H1 (cell line): ENCODE measurements at regions not wholly inside any gene's neighbourhood (a gene's known extent, or its start where the extent isn't known, plus 50 kb on each side); places are given as distances from the start of the nearest gene placed in this dataset.

Experiments used
- CTCF ChIA-PET: fragments of 300-600 bp; sonication (Branson Sonifier 250); formaldehyde crosslinking; loops from one replicate; lab custom pipeline; 2021; ENCODE audit not compliant: partially characterized antibody; lab: Charles Lee
- POLR2A ChIA-PET: fragments of 300-600 bp; sonication (Branson Sonifier 250); formaldehyde crosslinking; loops from one replicate; lab custom pipeline; 2021; ENCODE audit warnings: inconsistent platforms; ENCODE audit not compliant: partially characterized antibody; lab: Charles Lee
- DNase-seq, 2 experiments: peaks; one replicate each; pipeline versions ENCODE4 v3.0.0 to v3.0.0-alpha.2; 2010 to 2022; ENCODE audit warnings: low spot score in 2 of 2, low read depth in 1 of 2, mixed read lengths in 1 of 2
- FAIRE-seq: peaks from 2 replicates; lab custom pipeline; 2011; peaks lifted over from hg19 to GRCh38; lab: Jason Lieb, UNC
- H2AFZ ChIP-seq: 2 replicates; pipeline ENCODE4 v1.8.1; 2012; ENCODE audit warnings: low read length, inconsistent platforms
- H2AK5ac ChIP-seq: 2 replicates; pipeline ENCODE4 v1.6.1; 2013; ENCODE audit warnings: low read depth, low read length
- H2BK120ac ChIP-seq: replicated peaks from 2 replicates; pipeline ENCODE3; 2013; ENCODE audit warnings: low read depth, low read length, inconsistent platforms
- H2BK12ac ChIP-seq: 2 replicates; pipeline ENCODE4 v1.6.1; 2013; ENCODE audit warnings: low read depth, low read length
- H2BK15ac ChIP-seq: 2 replicates; pipeline ENCODE4 v1.6.1; 2013; ENCODE audit warnings: low read length
- H2BK20ac ChIP-seq: 2 replicates; pipeline ENCODE4 v1.6.1; 2013; ENCODE audit warnings: low read length
- H2BK5ac ChIP-seq: 2 replicates; pipeline ENCODE4 v1.6.1; 2013; ENCODE audit warnings: low read depth, low read length
- H3K14ac ChIP-seq: 2 replicates; pipeline ENCODE4 v1.6.1; 2013; ENCODE audit warnings: inconsistent platforms; ENCODE audit not compliant: insufficient read length
- H3K18ac ChIP-seq: 2 replicates; pipeline ENCODE4 v1.6.1; 2013; ENCODE audit warnings: low read length; ENCODE audit errors: extremely low read depth
- H3K23ac ChIP-seq: 2 replicates; pipeline ENCODE4 v1.6.1; 2013; ENCODE audit warnings: inconsistent platforms; ENCODE audit not compliant: insufficient read length
- H3K23me2 ChIP-seq: 2 replicates; pipeline ENCODE4 v1.6.1; 2013; ENCODE audit warnings: low read depth, low read length
- H3K27ac ChIP-seq: 2 replicates; pipeline ENCODE4 v1.6.1; 2011; ENCODE audit warnings: low read depth, low read length, inconsistent platforms
- H3K27me3 ChIP-seq, 4 experiments: replicated peaks in 1 of 4; 1 replicate in 1 of 4; 2 replicates in 3 of 4; pipeline versions ENCODE4 v1.6.1 to v1.8.1; 2011 to 2013; ENCODE audit warnings: low read length in 3 of 4, mild to moderate bottlenecking in 3 of 4, inconsistent platforms in 2 of 4, mixed read lengths in 2 of 4, moderate library complexity in 1 of 4; ENCODE audit not compliant: control insufficient read depth in 3 of 4, insufficient read depth in 3 of 4; ENCODE audit errors: extremely low read depth in 1 of 4
- H3K36me3 ChIP-seq, 4 experiments: 2 replicates each; pipeline versions ENCODE4 v1.6.1 to v1.8.1; 2011 to 2013; ENCODE audit warnings: mild to moderate bottlenecking in 4 of 4, low read length in 3 of 4, moderate library complexity in 2 of 4, control low read depth in 1 of 4, inconsistent platforms in 1 of 4; ENCODE audit not compliant: insufficient read depth in 4 of 4, control insufficient read depth in 2 of 4
- H3K4ac ChIP-seq: replicated peaks from 2 replicates; pipeline ENCODE3; 2013; ENCODE audit warnings: low read length, low read depth, mixed read lengths, inconsistent platforms; ENCODE audit not compliant: insufficient read length
- H3K4me1 ChIP-seq, 4 experiments: replicated peaks in 1 of 4; 1 replicate in 1 of 4; 2 replicates in 3 of 4; pipeline versions ENCODE4 v1.6.1 to v1.8.1; 2011 to 2013; ENCODE audit warnings: low read length in 3 of 4, inconsistent platforms in 2 of 4, mixed read lengths in 1 of 4; ENCODE audit not compliant: insufficient read depth in 4 of 4, control insufficient read depth in 3 of 4
- H3K4me2 ChIP-seq, 2 experiments: 2 replicates each; pipeline versions ENCODE4 v1.6.1 to v1.8.1; 2011 to 2013; ENCODE audit warnings: low read depth in 2 of 2, low read length in 2 of 2, control low read depth in 1 of 2, inconsistent platforms in 1 of 2, mild to moderate bottlenecking in 1 of 2; ENCODE audit not compliant: insufficient read depth in 1 of 2
- H3K4me3 ChIP-seq, 4 experiments: fragments of 200-600, 300-600 bp in 1 of 4; sonication (generic), shearing (Covaris generic), sonication (Bioruptor Twin) in 1 of 4; 2 replicates each; pipeline versions ENCODE4 v1.5.1 to v1.8.1; 2011 to 2016; ENCODE audit warnings: low read length in 4 of 4, low read depth in 3 of 4, control low read depth in 2 of 4, inconsistent platforms in 2 of 4, mild to moderate bottlenecking in 2 of 4, mixed read lengths in 1 of 4, moderate library complexity in 1 of 4; ENCODE audit not compliant: insufficient read depth in 2 of 4; ENCODE audit errors: extremely low read depth in 1 of 4
- H3K56ac ChIP-seq: replicated peaks from 2 replicates; pipeline ENCODE3; 2013; ENCODE audit warnings: low read depth, mild to moderate bottlenecking, mixed read lengths, low read length, inconsistent platforms; ENCODE audit not compliant: insufficient read length
- H3K79me1 ChIP-seq: 2 replicates; pipeline ENCODE4 v1.6.1; 2013; ENCODE audit warnings: low read depth, low read length, control low read depth
- H3K79me2 ChIP-seq, 2 experiments: 2 replicates each; pipeline versions ENCODE4 v1.6.1 to v1.8.1; 2012 to 2013; ENCODE audit warnings: low read length in 2 of 2, mild to moderate bottlenecking in 2 of 2, inconsistent platforms in 1 of 2; ENCODE audit not compliant: insufficient read depth in 2 of 2, control insufficient read depth in 1 of 2
- H3K9ac ChIP-seq, 4 experiments: replicated peaks in 1 of 4; 1 replicate in 1 of 4; 2 replicates in 3 of 4; pipeline versions ENCODE4 v1.6.1 to v1.8.1; 2011 to 2013; ENCODE audit warnings: low read depth in 3 of 4, low read length in 3 of 4, control low read depth in 2 of 4, mild to moderate bottlenecking in 2 of 4, moderate library complexity in 2 of 4, inconsistent platforms in 1 of 4; ENCODE audit errors: extremely low read depth in 1 of 4
- H3K9me3 ChIP-seq, 2 experiments: 2 replicates each; pipeline versions ENCODE4 v1.6.1 to v1.8.1; 2012 to 2013; ENCODE audit warnings: mild to moderate bottlenecking in 2 of 2, moderate library complexity in 2 of 2, control low read depth in 1 of 2, inconsistent platforms in 1 of 2, low read depth in 1 of 2, low read length in 1 of 2, mixed read lengths in 1 of 2; ENCODE audit not compliant: insufficient read depth in 2 of 2
- H4K20me1 ChIP-seq, 2 experiments: replicated peaks in 1 of 2; 2 replicates each; pipeline versions ENCODE3 to v1.8.1; 2011 to 2013; ENCODE audit warnings: inconsistent platforms in 2 of 2, low read length in 2 of 2, mild to moderate bottlenecking in 1 of 2; ENCODE audit not compliant: insufficient read depth in 2 of 2, control insufficient read depth in 1 of 2
- H4K5ac ChIP-seq: 2 replicates; pipeline ENCODE4 v1.6.1; 2013; ENCODE audit warnings: low read length, low read depth, mixed read lengths, inconsistent platforms; ENCODE audit not compliant: insufficient read length
- H4K8ac ChIP-seq: 2 replicates; pipeline ENCODE4 v1.8.0; 2013; ENCODE audit warnings: mild to moderate bottlenecking, moderate library complexity, low read length, inconsistent platforms; ENCODE audit not compliant: insufficient read depth; ENCODE audit errors: extremely low read depth
- H4K91ac ChIP-seq: replicated peaks from 2 replicates; pipeline ENCODE3; 2013; ENCODE audit warnings: low read length, mixed read lengths, inconsistent platforms; ENCODE audit not compliant: insufficient read length
- CHD1 ChIP-seq: IDR thresholded peaks from 2 replicates; pipeline ENCODE4 v1.6.1; 2012; ENCODE audit warnings: low read depth, low read length, improper control_type of control experiment
- CTBP2 ChIP-seq: IDR thresholded peaks from 2 replicates; pipeline ENCODE4 v1.7.0; 2011; ENCODE audit warnings: borderline replicate concordance, mild to moderate bottlenecking, moderate library complexity, mixed read lengths, low read length; ENCODE audit not compliant: insufficient read depth, insufficient read length
- EGR1 ChIP-seq: IDR thresholded peaks from 2 replicates; pipeline ENCODE4 v1.6.1; 2011; ENCODE audit warnings: low read depth, low read length, borderline replicate concordance
- EP300 ChIP-seq, 2 experiments: IDR thresholded peaks; 1 replicate in 1 of 2; 2 replicates in 1 of 2; pipeline ENCODE4 v1.6.1; 2011 to 2012; ENCODE audit warnings: low read depth in 2 of 2, low read length in 2 of 2, mild to moderate bottlenecking in 2 of 2, borderline replicate concordance in 1 of 2, inconsistent platforms in 1 of 2, moderate library complexity in 1 of 2
- SAP30 ChIP-seq: fragments of 300-600 bp; sonication (generic); IDR thresholded peaks from 2 replicates; pipeline ENCODE4 v1.7.1; 2012; ENCODE audit warnings: low read length, moderate library complexity, mild to moderate bottlenecking, inconsistent platforms; ENCODE audit not compliant: insufficient read depth, insufficient replicate concordance
- SP1 ChIP-seq: IDR thresholded peaks from 2 replicates; pipeline ENCODE4 v1.6.1; 2011; ENCODE audit warnings: low read depth, low read length
- whole genome bisulfite sequencing, 2 experiments: shearing (Covaris generic) in 1 of 2; methylation state at CpG; one replicate each; pipeline versions ENCODE4 v1.1.6 to v1.1.7; 2013 to 2015; ENCODE audit warnings: low lambda C conversion rate in 2 of 2, mixed read lengths in 2 of 2, inconsistent platforms in 1 of 2, low coverage in 1 of 2, missing lambda C conversion rate in 1 of 2; ENCODE audit not compliant: insufficient replicate concordance in 2 of 2, insufficient coverage in 1 of 2, insufficient read length in 1 of 2; ENCODE audit errors: extremely low coverage in 1 of 2, missing lambda C conversion rate in 1 of 2; 5-methylcytosine and 5-hydroxymethylcytosine counted together
- TF ChIP-seq, protein P1 (sequence below): IDR thresholded peaks from 2 replicates; pipeline ENCODE4 v1.6.1; 2012; ENCODE audit warnings: inconsistent platforms

DNA sequence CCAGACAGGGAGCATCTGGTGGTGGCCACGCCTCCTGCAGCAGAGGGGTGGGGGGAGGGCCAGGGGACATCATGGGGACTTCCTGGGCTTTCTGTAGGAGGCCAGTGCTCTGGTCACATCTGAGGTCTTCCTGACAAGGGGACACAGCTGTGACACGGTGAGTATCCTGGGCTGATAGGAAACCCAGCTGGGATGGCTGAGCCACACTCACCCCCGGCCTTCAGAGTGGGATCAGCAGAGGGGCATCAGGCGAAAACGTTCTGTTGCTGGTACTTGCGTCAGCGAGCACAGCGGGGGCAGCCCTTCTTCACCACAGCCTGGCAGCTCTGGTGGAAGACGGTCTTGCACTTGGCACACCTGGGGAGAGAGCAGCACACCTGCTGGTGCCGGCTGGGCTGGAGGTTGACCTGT lies 122.9 kb upstream of the SMURF2 start:
- 81% methylated on average over 10 of the region's 10 CpGs; no CpG with 5 or more reads in 1 of the 2 experiments for WGBS, 2 experiments
- DNase-seq, result no peak
- POLR2A ChIA-PET, result no interaction called here

More for the DNA sequence above, 122.9 kb upstream of the SMURF2 start:
- Histone ChIP-seq H2AK5ac (no peak overlapping the region), H3K9ac (no peak overlapping the region), H4K8ac (no peak overlapping the region), H3K4ac (no peak overlapping the region), H3K36me3 (no peaks in the 10 kb centered on the region), H3K14ac (no peak overlapping the region), H4K91ac (no peak overlapping the region), H3K23me2 (peaks cover 9% of the 10 kb centered on the region; the same call in 1 of the 2 replicates), H3K18ac (no peak overlapping the region; the same call in 1 of the 2 replicates), H3K56ac (no peak overlapping the region), H3K4me2 (no peak overlapping the region), H3K27me3 (peaks cover 4 to 23% (median 19%) of the 10 kb centered on the region in 4 experiments; a peak in 6 of 7 replicates), H2BK120ac (no peak overlapping the region), H4K20me1 (peaks cover 0 to 4% of the 10 kb centered on the region in 2 experiments), H3K9me3 (no peaks in the 10 kb centered on the region), H3K79me1 (no peaks in the 10 kb centered on the region), H3K23ac (no peak overlapping the region), H3K4me1 (peaks cover 0 to 7% (median 5%) of the 10 kb centered on the region in 4 experiments; a peak in 6 of 7 replicates), H2BK12ac (no peak overlapping the region), H2AFZ (no peak overlapping the region), H2BK5ac (no peak overlapping the region), H2BK20ac (no peak overlapping the region), H3K4me3 (no peak overlapping the region), H4K5ac (no peak overlapping the region), H3K27ac (no peak overlapping the region), H3K79me2 (no peaks in the 10 kb centered on the region), H2BK15ac (no peak overlapping the region)
- TF ChIP-seq CHD1 (no peak), EP300 (IDR thresholded peaks at IDR 0.05; ENCODE audit: borderline replicate concordance in 1 of 2, low read depth in 2 of 2, low read length in 2 of 2) (no peak), EGR1 (no peak), SAP30 (no peak), SP1 (no peak), CTBP2 (no peak)
- TF ChIP-seq, protein P1, sequence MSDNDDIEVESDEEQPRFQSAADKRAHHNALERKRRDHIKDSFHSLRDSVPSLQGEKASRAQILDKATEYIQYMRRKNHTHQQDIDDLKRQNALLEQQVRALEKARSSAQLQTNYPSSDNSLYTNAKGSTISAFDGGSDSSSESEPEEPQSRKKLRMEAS, result no peak
- no peak for FAIRE-seq
- CTCF ChIA-PET, result no interaction called here
